ENCODE measurements at regions not wholly inside any gene's neighbourhood (a gene's known extent, or its start where the extent isn't known, plus 50 kb on each side); places are given as distances from the start of the nearest gene placed in this dataset.

DNA sequence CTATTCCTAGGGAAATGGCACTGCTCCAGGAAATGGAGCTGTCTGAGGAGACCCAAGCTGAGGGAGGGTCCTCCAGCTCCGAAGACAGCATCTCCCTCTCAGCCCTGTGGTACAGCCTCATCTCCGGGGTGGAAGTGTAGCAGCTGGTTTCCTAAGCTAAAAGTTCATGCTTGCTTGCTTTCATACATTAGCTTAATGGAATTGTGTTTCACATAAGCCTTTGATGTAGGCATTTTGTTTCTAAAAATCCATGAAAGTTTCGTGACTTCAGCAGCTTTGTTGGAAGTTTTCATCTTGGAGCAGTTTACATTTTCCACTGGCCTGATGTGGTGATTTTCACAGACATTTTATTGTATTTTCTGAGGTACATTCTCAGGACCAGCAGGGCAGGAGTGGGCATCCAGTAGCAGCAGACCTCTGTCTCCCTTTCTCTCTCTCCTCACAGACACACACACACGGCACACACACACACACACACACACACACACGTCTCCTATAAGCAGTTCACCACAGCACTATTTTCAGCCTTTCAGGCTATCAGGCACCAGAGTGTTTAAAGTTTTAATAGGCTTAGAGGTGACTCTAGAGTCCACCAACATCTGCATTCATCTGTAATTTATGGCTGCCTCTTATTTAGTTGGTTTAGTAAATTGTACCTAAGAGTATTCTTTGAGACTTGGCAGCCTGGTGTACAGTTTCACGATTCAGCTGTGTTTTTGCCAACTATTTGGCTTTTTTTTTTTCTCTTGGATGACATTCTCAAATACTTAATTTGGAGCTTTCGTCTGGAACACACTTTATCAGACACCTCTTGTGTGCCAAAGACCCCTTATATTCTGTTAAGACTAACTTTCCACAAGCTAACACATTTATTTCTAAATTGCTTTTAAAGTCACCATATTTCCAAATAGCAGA, 225.8 kb upstream of the SFRP2 start:
- Mint-ChIP-seq H3K4me3 (no peak overlapping the region), H3K36me3 (no peaks in the 10 kb centered on the region), H3K9me3 (peaks cover 0 to 3% (median 0%) of the 10 kb centered on the region in 3 donors), H3K27ac (no peak overlapping the region), H3K4me1 (no peaks in the 10 kb centered on the region), H3K27me3 (no peaks in the 10 kb centered on the region)
- Histone ChIP-seq H3K4me3 (ENCODE audit: control insufficient read depth in 1 of 2, extremely low read depth in 1 of 2, low read length in 1 of 2) (no peak overlapping the region), H3K36me3 (ENCODE audit: control insufficient read depth in 2 of 2, extremely low read depth in 1 of 2, insufficient read depth in 1 of 2, low read length in 1 of 2) (no peaks in the 10 kb centered on the region), H3K4me1 (ENCODE audit: control insufficient read depth in 1 of 2, extremely low read depth in 1 of 2, insufficient read depth in 2 of 2, low read length in 2 of 2) (no peaks in the 10 kb centered on the region), H3K27me3 (replicated peaks in 1 of 2; ENCODE audit: control insufficient read depth in 2 of 2, extremely low read depth in 1 of 2, insufficient read depth in 2 of 2, low read length in 1 of 2) (no peaks in the 10 kb centered on the region), H3K27ac (ENCODE audit: low read length) (no peak overlapping the region), H3K9me3 (no peaks in the 10 kb centered on the region)
- DNase-seq (no peak), ATAC-seq (replicated peaks in 1 of 4) (no peak)
- ChIA-PET CTCF (no interaction called here), POLR2A (no interaction called here)
- WGBS (ENCODE audit: insufficient coverage) = 86% methylated on average over 2 of the region's 7 CpGs

DNA sequence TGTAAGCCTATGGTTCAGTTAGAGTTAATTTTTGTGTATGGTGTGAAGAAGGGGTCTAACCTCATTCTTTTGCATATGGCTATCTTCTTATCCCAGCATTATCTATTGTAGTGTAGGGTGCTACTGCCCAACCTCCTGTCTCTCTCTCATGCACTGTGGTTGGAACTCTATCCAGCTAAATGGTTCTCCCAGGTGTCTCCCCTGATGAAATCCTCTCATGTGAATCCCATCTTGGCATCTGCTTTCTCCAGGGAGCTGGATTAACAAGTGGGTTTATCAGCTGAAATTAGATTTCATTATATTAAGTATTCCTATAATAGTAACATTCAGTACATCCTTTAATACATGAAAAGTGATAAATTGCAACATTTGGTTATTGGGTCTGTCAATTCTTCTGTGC, 224.7 kb upstream of the SFRP2 start:
- no peaks in the 10 kb centered on the region for H3K27me3 ChIP-seq (replicated peaks in 1 of 2; ENCODE audit: control insufficient read depth in 2 of 2, extremely low read depth in 1 of 2, insufficient read depth in 2 of 2, low read length in 1 of 2)
- DNase-seq (no peak), ATAC-seq (replicated peaks in 1 of 4) (no peak)
- Mint-ChIP-seq H3K4me3 (no peak overlapping the region), H3K27ac (no peak overlapping the region), H3K9me3 (peaks cover 0 to 3% (median 0%) of the 10 kb centered on the region in 3 donors), H3K27me3 (no peaks in the 10 kb centered on the region), H3K4me1 (no peaks in the 10 kb centered on the region), H3K36me3 (no peaks in the 10 kb centered on the region)
- ChIA-PET POLR2A (no interaction called here), CTCF (no interaction called here)
- H3K4me3 ChIP-seq (ENCODE audit: control insufficient read depth in 1 of 2, extremely low read depth in 1 of 2, low read length in 1 of 2) = no peak overlapping the region
- H3K36me3 ChIP-seq (ENCODE audit: control insufficient read depth in 2 of 2, extremely low read depth in 1 of 2, insufficient read depth in 1 of 2, low read length in 1 of 2) = no peaks in the 10 kb centered on the region
- no peaks in the 10 kb centered on the region for H3K4me1 ChIP-seq (ENCODE audit: control insufficient read depth in 1 of 2, extremely low read depth in 1 of 2, insufficient read depth in 2 of 2, low read length in 2 of 2)
- H3K9me3 ChIP-seq = no peaks in the 10 kb centered on the region
- H3K27ac ChIP-seq (ENCODE audit: low read length) = no peak overlapping the region

DNA sequence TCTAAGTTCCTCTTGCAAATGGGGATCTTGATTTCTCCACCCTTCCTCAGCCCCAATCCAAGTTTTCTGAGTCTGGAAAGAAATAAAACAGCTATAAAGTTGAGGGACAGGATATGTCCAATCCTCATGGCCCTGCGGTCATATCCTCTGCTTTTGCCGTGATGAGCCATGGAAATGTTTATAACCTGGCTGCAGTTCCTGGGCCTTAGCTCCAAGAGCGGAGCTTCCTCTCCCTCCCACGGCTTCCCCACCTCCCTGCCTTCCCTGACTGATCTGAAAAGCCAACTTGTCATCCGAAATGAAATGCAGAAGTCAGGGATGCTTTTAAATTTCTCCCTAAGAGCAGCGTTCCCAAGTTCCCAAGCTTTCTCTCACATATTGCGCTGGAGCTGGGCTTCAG, 221.5 kb upstream of the SFRP2 start:
- Histone ChIP-seq H3K4me1 (ENCODE audit: control insufficient read depth in 1 of 2, extremely low read depth in 1 of 2, insufficient read depth in 2 of 2, low read length in 2 of 2) (no peaks in the 10 kb centered on the region), H3K27me3 (replicated peaks in 1 of 2; ENCODE audit: control insufficient read depth in 2 of 2, extremely low read depth in 1 of 2, insufficient read depth in 2 of 2, low read length in 1 of 2) (peaks cover 0 to 3% of the 10 kb centered on the region in 2 experiments), H3K4me3 (ENCODE audit: control insufficient read depth in 1 of 2, extremely low read depth in 1 of 2, low read length in 1 of 2) (no peak overlapping the region), H3K9me3 (no peaks in the 10 kb centered on the region), H3K36me3 (ENCODE audit: control insufficient read depth in 2 of 2, extremely low read depth in 1 of 2, insufficient read depth in 1 of 2, low read length in 1 of 2) (no peaks in the 10 kb centered on the region), H3K27ac (ENCODE audit: low read length) (no peak overlapping the region)
- Mint-ChIP-seq H3K27me3 (peaks cover 0 to 4% of the 10 kb centered on the region in 2 donors), H3K36me3 (no peaks in the 10 kb centered on the region), H3K4me1 (no peaks in the 10 kb centered on the region), H3K9me3 (peaks cover 0 to 3% (median 0%) of the 10 kb centered on the region in 3 donors), H3K4me3 (no peak overlapping the region), H3K27ac (no peak overlapping the region)
- ATAC-seq (replicated peaks in 1 of 4) (no peak), DNase-seq (no peak)
- CTCF ChIA-PET = no interaction called here
- POLR2A ChIA-PET = no interaction called here
- WGBS (ENCODE audit: insufficient coverage) = 78% methylated on average over 6 of the region's 7 CpGs

DNA sequence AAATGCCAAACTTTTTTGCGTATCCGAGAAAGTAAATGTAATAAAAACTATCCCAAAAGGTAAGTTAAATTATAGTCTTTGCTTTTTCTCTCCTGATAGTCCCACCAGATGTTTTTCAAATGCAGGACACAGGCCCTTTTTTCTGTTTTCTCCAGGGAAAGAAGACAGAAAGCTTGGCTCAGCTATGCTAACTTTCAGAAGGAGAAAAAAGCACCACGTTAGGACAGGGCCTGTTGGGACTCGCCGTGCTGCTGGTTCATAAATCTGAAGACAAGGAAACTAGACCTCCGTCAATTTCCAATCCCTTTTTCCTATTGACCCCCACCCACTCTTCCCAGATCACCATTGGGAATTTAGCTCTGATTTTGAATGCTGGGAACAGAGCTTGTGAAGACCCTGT, 220.9 kb upstream of the SFRP2 start:
- Mint-ChIP-seq H3K36me3 (no peaks in the 10 kb centered on the region), H3K27ac (no peak overlapping the region), H3K27me3 (peaks cover 0 to 7% of the 10 kb centered on the region in 2 donors), H3K4me3 (no peak overlapping the region), H3K9me3 (peaks cover 0 to 3% (median 0%) of the 10 kb centered on the region in 3 donors), H3K4me1 (no peaks in the 10 kb centered on the region)
- WGBS (ENCODE audit: insufficient coverage) = no CpG with 5 or more reads among the region's 6 CpGs
- POLR2A ChIA-PET = no interaction called here
- H3K9me3 ChIP-seq = no peaks in the 10 kb centered on the region
- no peaks in the 10 kb centered on the region for H3K4me1 ChIP-seq (ENCODE audit: control insufficient read depth in 1 of 2, extremely low read depth in 1 of 2, insufficient read depth in 2 of 2, low read length in 2 of 2)
- no peaks in the 10 kb centered on the region for H3K36me3 ChIP-seq (ENCODE audit: control insufficient read depth in 2 of 2, extremely low read depth in 1 of 2, insufficient read depth in 1 of 2, low read length in 1 of 2)
- no peak overlapping the region for H3K27ac ChIP-seq (ENCODE audit: low read length)
- ATAC-seq (replicated peaks in 1 of 4) (no peak), DNase-seq (no peak)
- no peak overlapping the region for H3K4me3 ChIP-seq (ENCODE audit: control insufficient read depth in 1 of 2, extremely low read depth in 1 of 2, low read length in 1 of 2)
- CTCF ChIA-PET = no interaction called here
- H3K27me3 ChIP-seq (replicated peaks in 1 of 2; ENCODE audit: control insufficient read depth in 2 of 2, extremely low read depth in 1 of 2, insufficient read depth in 2 of 2, low read length in 1 of 2) = peaks cover 0 to 3% of the 10 kb centered on the region in 2 experiments

DNA sequence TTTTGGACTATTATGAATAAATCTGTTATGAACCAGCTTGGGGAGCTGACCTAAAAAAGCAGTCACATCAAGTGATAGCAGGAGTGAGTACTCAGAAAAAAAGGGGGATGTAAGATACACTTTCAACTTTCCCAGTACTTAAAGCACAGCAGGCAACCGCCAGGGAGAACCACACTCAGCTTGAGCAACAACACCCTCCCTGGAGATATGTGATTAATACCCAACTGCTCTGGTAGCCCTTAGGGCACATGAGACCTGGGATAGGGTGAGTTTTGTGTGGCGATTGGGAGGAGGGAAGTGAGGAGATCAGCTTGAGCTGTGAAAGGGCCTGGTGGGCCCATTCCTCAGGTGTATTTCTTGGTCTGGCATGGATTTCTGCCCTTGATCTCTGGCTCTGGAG, 220.3 kb upstream of the SFRP2 start:
- Mint-ChIP-seq H3K27me3 (peaks cover 0 to 7% of the 10 kb centered on the region in 2 donors), H3K4me1 (no peaks in the 10 kb centered on the region), H3K27ac (no peak overlapping the region), H3K4me3 (no peak overlapping the region), H3K36me3 (no peaks in the 10 kb centered on the region), H3K9me3 (peaks cover 0 to 3% (median 0%) of the 10 kb centered on the region in 3 donors)
- ChIA-PET POLR2A (no interaction called here), CTCF (no interaction called here)
- no peaks in the 10 kb centered on the region for H3K9me3 ChIP-seq
- H3K36me3 ChIP-seq (ENCODE audit: control insufficient read depth in 2 of 2, extremely low read depth in 1 of 2, insufficient read depth in 1 of 2, low read length in 1 of 2) = no peaks in the 10 kb centered on the region
- DNase-seq = no peak
- no peak overlapping the region for H3K27ac ChIP-seq (ENCODE audit: low read length)
- H3K4me1 ChIP-seq (ENCODE audit: control insufficient read depth in 1 of 2, extremely low read depth in 1 of 2, insufficient read depth in 2 of 2, low read length in 2 of 2) = no peaks in the 10 kb centered on the region
- WGBS (ENCODE audit: insufficient coverage) = 86% methylated on average over 1 of the region's 2 CpGs
- H3K27me3 ChIP-seq (replicated peaks in 1 of 2; ENCODE audit: control insufficient read depth in 2 of 2, extremely low read depth in 1 of 2, insufficient read depth in 2 of 2, low read length in 1 of 2) = peaks cover 0 to 3% of the 10 kb centered on the region in 2 experiments
- no peak for ATAC-seq (replicated peaks in 1 of 4)
- no peak overlapping the region for H3K4me3 ChIP-seq (ENCODE audit: control insufficient read depth in 1 of 2, extremely low read depth in 1 of 2, low read length in 1 of 2)

DNA sequence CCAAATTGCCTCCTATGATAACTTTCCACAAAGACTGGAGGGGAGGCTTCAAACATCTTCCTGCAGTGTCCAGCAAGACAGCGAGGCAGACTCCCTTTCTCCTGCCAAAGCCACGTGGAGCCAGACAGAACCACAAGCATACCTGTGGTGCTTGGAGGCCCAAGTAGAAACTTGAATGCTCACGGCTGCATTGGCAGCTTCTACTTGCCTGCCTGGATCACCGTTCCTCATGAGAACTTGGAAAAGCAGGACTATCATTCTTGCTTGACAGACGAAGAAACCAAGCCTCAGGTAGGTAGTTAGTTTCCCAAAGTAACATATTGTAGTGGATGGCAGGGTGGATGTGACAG, 216.3 kb upstream of the SFRP2 start:
- POLR2A ChIA-PET = no interaction called here
- H3K9me3 ChIP-seq = no peaks in the 10 kb centered on the region
- no peak for DNase-seq
- H3K27me3 ChIP-seq (replicated peaks in 1 of 2; ENCODE audit: control insufficient read depth in 2 of 2, extremely low read depth in 1 of 2, insufficient read depth in 2 of 2, low read length in 1 of 2) = peaks cover 0 to 8% of the 10 kb centered on the region in 2 experiments
- Mint-ChIP-seq H3K4me1 (no peaks in the 10 kb centered on the region), H3K27ac (no peak overlapping the region), H3K27me3 (peaks cover 15 to 18% of the 10 kb centered on the region in 2 donors), H3K4me3 (no peak overlapping the region), H3K36me3 (no peaks in the 10 kb centered on the region), H3K9me3 (no peaks in the 10 kb centered on the region)
- CTCF ChIA-PET = no interaction called here
- no peak for ATAC-seq (replicated peaks in 1 of 4)
- no peaks in the 10 kb centered on the region for H3K36me3 ChIP-seq (ENCODE audit: control insufficient read depth in 2 of 2, extremely low read depth in 1 of 2, insufficient read depth in 1 of 2, low read length in 1 of 2)
- WGBS (ENCODE audit: insufficient coverage) = 82% methylated on average over 5 of the region's 5 CpGs
- H3K27ac ChIP-seq (ENCODE audit: low read length) = no peak overlapping the region
- no peak overlapping the region for H3K4me3 ChIP-seq (ENCODE audit: control insufficient read depth in 1 of 2, extremely low read depth in 1 of 2, low read length in 1 of 2)
- H3K4me1 ChIP-seq (ENCODE audit: control insufficient read depth in 1 of 2, extremely low read depth in 1 of 2, insufficient read depth in 2 of 2, low read length in 2 of 2) = no peaks in the 10 kb centered on the region

All from T-cell (primary cell).